SK-N-SH (cell line): ENCODE measurements at regions not wholly inside any gene's neighbourhood (a gene's known extent, or its start where the extent isn't known, plus 50 kb on each side); places are given as distances from the start of the nearest gene placed in this dataset.

ENCODE experiments used
- CTCF ChIA-PET: fragments of 300-600, 350-600 bp; formaldehyde crosslinking; extraction: SDS; loops from one replicate; lab custom pipeline; 2021; lab: Yijun Ruan, JAX
- POLR2A ChIA-PET: fragments of 350-600 bp; sonication (Branson Sonifier 250); formaldehyde crosslinking; extraction: SDS; loops from one replicate; lab custom pipeline; 2020; ENCODE audit warnings: antibody characterized with exemption, inconsistent platforms; lab: Yijun Ruan, JAX
- DNase-seq: peaks from one replicate; pipeline ENCODE4 v3.0.0; 2012
- H2AFZ ChIP-seq: fragments of 200-600 bp; sonication (generic); 2 replicates; pipeline ENCODE4 v1.8.1; 2016; ENCODE audit warnings: antibody characterized with exemption, mild to moderate bottlenecking, low read depth
- H3F3A ChIP-seq: fragments of 200-600 bp; sonication (generic); replicated peaks from 2 replicates; pipeline ENCODE3; 2016; ENCODE audit warnings: antibody characterized with exemption, mild to moderate bottlenecking; ENCODE audit not compliant: insufficient read depth
- H3K27ac ChIP-seq, 2 experiments: fragments of 200-500 bp in 1 of 2; fragments of 200-600 bp in 1 of 2; sonication (Bioruptor generic) in 1 of 2; sonication (generic), shearing (Covaris generic) in 1 of 2; 2 replicates each; pipeline versions ENCODE4 v1.5.1 to v1.6.1; 2014 to 2016; ENCODE audit warnings: low read depth in 2 of 2, inconsistent platforms in 1 of 2, low read length in 1 of 2, mild to moderate bottlenecking in 1 of 2, mixed read lengths in 1 of 2
- H3K27me3 ChIP-seq: fragments of 200-600 bp; sonication (generic), shearing (Covaris generic); 2 replicates; pipeline ENCODE4 v1.6.1; 2016; ENCODE audit warnings: mixed run types; ENCODE audit not compliant: insufficient read depth
- H3K36me3 ChIP-seq, 2 experiments: fragments of 200-500 bp in 1 of 2; fragments of 200-600 bp in 1 of 2; sonication (Bioruptor generic) in 1 of 2; sonication (generic) in 1 of 2; replicated peaks in 1 of 2; 2 replicates each; pipeline versions ENCODE3 to v1.5.1; 2014 to 2016; ENCODE audit warnings: low read length in 1 of 2, mild to moderate bottlenecking in 1 of 2; ENCODE audit not compliant: insufficient read depth in 2 of 2, control insufficient read depth in 1 of 2
- H3K4me1 ChIP-seq, 2 experiments: fragments of 200-500 bp in 1 of 2; fragments of 200-600 bp in 1 of 2; sonication (Bioruptor generic) in 1 of 2; sonication (generic), shearing (Covaris generic) in 1 of 2; 2 replicates each; pipeline versions ENCODE4 v1.5.1 to v1.6.1; 2014 to 2016; ENCODE audit warnings: low read depth in 1 of 2, low read length in 1 of 2, mixed run types in 1 of 2; ENCODE audit not compliant: insufficient read depth in 2 of 2, control insufficient read depth in 1 of 2
- H3K4me2 ChIP-seq: fragments of 200-600 bp; sonication (generic), shearing (Covaris generic); 2 replicates; pipeline ENCODE4 v1.6.1; 2017; ENCODE audit warnings: mixed run types
- H3K4me3 ChIP-seq, 2 experiments: fragments of 200-500 bp in 1 of 2; fragments of 200-600 bp in 1 of 2; sonication (Bioruptor generic) in 1 of 2; sonication (generic), shearing (Covaris generic) in 1 of 2; 2 replicates each; pipeline versions ENCODE4 v1.5.1 to v1.8.1; 2014 to 2016; ENCODE audit warnings: low read depth in 2 of 2, inconsistent platforms in 1 of 2, low read length in 1 of 2, mild to moderate bottlenecking in 1 of 2, mixed read lengths in 1 of 2, moderate library complexity in 1 of 2
- H3K79me2 ChIP-seq: fragments of 200-600 bp; sonication (generic); 2 replicates; pipeline ENCODE4 v1.8.1; 2017; ENCODE audit warnings: mild to moderate bottlenecking; ENCODE audit not compliant: insufficient read depth
- H3K9ac ChIP-seq: fragments of 200-600 bp; sonication (generic); 2 replicates; pipeline ENCODE4 v1.6.1; 2017; ENCODE audit warnings: mixed run types
- H3K9me2 ChIP-seq: fragments of 200-600 bp; sonication (generic); 2 replicates; pipeline ENCODE4 v1.6.1; 2017; ENCODE audit warnings: mixed run types
- H3K9me3 ChIP-seq: fragments of 200-600 bp; sonication (generic); 2 replicates; pipeline ENCODE4 v1.6.1; 2017; ENCODE audit warnings: mixed run types, mild to moderate bottlenecking, moderate library complexity
- H4K20me1 ChIP-seq: fragments of 200-600 bp; sonication (generic); 2 replicates; pipeline ENCODE4 v1.6.1; 2017; ENCODE audit warnings: mild to moderate bottlenecking, mixed run types; ENCODE audit not compliant: insufficient read depth
- CTCF ChIP-seq: fragments of 200-600 bp; sonication (generic); IDR thresholded peaks from 2 replicates; pipeline ENCODE4 v1.6.1; 2017; ENCODE audit warnings: antibody characterized with exemption, mild to moderate bottlenecking, moderate library complexity
- EP300 ChIP-seq, 2 experiments: IDR thresholded peaks; 2 replicates each; pipeline versions ENCODE4 v1.4.0 to v1.6.1; 2012; ENCODE audit warnings: borderline replicate concordance in 1 of 2, low read depth in 1 of 2, low read length in 1 of 2
- EZH2phosphoT487 ChIP-seq: fragments of 200-600 bp; sonication (generic); IDR thresholded peaks from 2 replicates; pipeline ENCODE4 v1.6.1; 2017; ENCODE audit warnings: low read depth, mixed run types, mild to moderate bottlenecking, antibody characterized with exemption, moderate library complexity, borderline replicate concordance
- FOXJ3 ChIP-seq: sonication (generic); formaldehyde crosslinking; IDR thresholded peaks from 2 replicates; pipeline ENCODE4 v1.5.1; 2020; ENCODE audit warnings: mild to moderate bottlenecking, missing genetic modification reagents
- FOXM1 ChIP-seq: IDR thresholded peaks from 2 replicates; pipeline ENCODE4 v1.4.0; 2012; ENCODE audit warnings: low read depth, mild to moderate bottlenecking
- GATA2 ChIP-seq: sonication (generic); formaldehyde crosslinking; IDR thresholded peaks from 2 replicates; pipeline ENCODE4 v1.5.0; 2020; ENCODE audit warnings: mild to moderate bottlenecking, missing genetic modification reagents
- IRF3 ChIP-seq: fragments of 150-350 bp; IDR thresholded peaks from 2 replicates; pipeline ENCODE4 v1.6.1; 2016; ENCODE audit warnings: mild to moderate bottlenecking, low read depth, low read length
- NRF1 ChIP-seq: IDR thresholded peaks from 2 replicates; pipeline ENCODE4 v1.6.1; 2012; ENCODE audit warnings: low read depth, mild to moderate bottlenecking, low read length
- PBX3 ChIP-seq: IDR thresholded peaks from 2 replicates; pipeline ENCODE4; 2012
- POLR2AphosphoS5 ChIP-seq: IDR thresholded peaks from 2 replicates; pipeline ENCODE4 v1.6.1; 2012; ENCODE audit warnings: low read depth, low read length
- RAD21 ChIP-seq: IDR thresholded peaks from 2 replicates; pipeline ENCODE4 v1.6.1; 2012; ENCODE audit warnings: mild to moderate bottlenecking, low read length
- RXRA ChIP-seq: IDR thresholded peaks from 2 replicates; pipeline ENCODE4 v1.4.0; 2012; ENCODE audit warnings: low read depth, mild to moderate bottlenecking, borderline replicate concordance
- SIN3A ChIP-seq: IDR thresholded peaks from 2 replicates; pipeline ENCODE4 v1.6.1; 2012; ENCODE audit warnings: low read depth, mild to moderate bottlenecking, low read length, moderate library complexity, borderline replicate concordance
- TAF1 ChIP-seq: IDR thresholded peaks from 2 replicates; pipeline ENCODE4 v1.6.1; 2012; ENCODE audit warnings: low read depth, mild to moderate bottlenecking, low read length, moderate library complexity, borderline replicate concordance
- YY1 ChIP-seq: IDR thresholded peaks from 2 replicates; pipeline ENCODE4 v1.4.0; 2012; ENCODE audit warnings: low read depth, mild to moderate bottlenecking
- WGBS: methylation state at CpG from one replicate; pipeline ENCODE4 v1.1.6; 2017; ENCODE audit warnings: low lambda C conversion rate; 5-methylcytosine and 5-hydroxymethylcytosine counted together
- TF ChIP-seq, protein P1 (sequence below): IDR thresholded peaks from 2 replicates; pipeline ENCODE4 v1.4.0; 2012; ENCODE audit warnings: low read depth, borderline replicate concordance

DNA sequence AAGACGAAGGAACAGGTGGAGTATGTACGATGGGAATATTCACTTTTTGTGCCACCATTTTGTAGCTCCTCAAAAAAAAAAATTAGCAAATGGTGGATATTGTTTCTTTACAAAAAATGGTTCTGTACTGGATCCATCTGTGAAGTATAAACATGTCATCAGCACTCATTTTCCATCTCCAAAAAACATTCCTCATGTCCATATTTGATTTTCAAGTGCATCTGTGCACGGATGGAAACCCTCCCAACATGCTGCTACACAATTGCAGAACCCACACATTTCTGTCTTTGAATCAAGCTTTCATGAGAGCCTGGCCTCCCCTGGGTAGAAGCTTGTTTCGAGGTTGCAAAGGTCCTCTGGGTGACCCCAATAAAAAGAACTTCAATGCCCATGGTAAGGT lies 59.6 kb upstream of the ZEB2 start (continued):
- TF ChIP-seq PBX3 = no peak

GRCh38 chr2:144578099-144578498 lies 58.2 kb upstream of the ZEB2 start:
- no peak for DNase-seq
- H3F3A ChIP-seq = no peaks in the 10 kb centered on the region
- H3K36me3 ChIP-seq = no peaks in the 10 kb centered on the region
- peaks cover 0 to 18% of the 10 kb centered on the region in 2 experiments; a peak in 2 of 4 replicates for H3K4me1 ChIP-seq
- no peaks in the 10 kb centered on the region for H3K9me2 ChIP-seq
- no peak overlapping the region for H3K4me3 ChIP-seq
- no peaks in the 10 kb centered on the region for H4K20me1 ChIP-seq
- TF ChIP-seq RAD21 = no peak
- TF ChIP-seq YY1 = no peak
- no peak for TF ChIP-seq CTCF
- TF ChIP-seq TAF1 = no peak
- no peak for TF ChIP-seq FOXJ3
- TF ChIP-seq NRF1 = no peak
- TF ChIP-seq EZH2phosphoT487 = no peak
- H3K4me2 ChIP-seq = no peak overlapping the region
- no peak overlapping the region for H3K27ac ChIP-seq
- H2AFZ ChIP-seq = no peak overlapping the region
- no peaks in the 10 kb centered on the region for H3K79me2 ChIP-seq
- H3K9me3 ChIP-seq = no peaks in the 10 kb centered on the region
- no peak overlapping the region for H3K9ac ChIP-seq
- CTCF ChIA-PET = interaction anchor here (1.0 kb wide), 1 partner anchor 10 kb away, joined by 3 read pairs; no protein-coding TSS in a partner anchor
- POLR2A ChIA-PET = no interaction called here
- WGBS = 78% methylated on average over 3 of the region's 3 CpGs
- H3K27me3 ChIP-seq = no peaks in the 10 kb centered on the region

DNA sequence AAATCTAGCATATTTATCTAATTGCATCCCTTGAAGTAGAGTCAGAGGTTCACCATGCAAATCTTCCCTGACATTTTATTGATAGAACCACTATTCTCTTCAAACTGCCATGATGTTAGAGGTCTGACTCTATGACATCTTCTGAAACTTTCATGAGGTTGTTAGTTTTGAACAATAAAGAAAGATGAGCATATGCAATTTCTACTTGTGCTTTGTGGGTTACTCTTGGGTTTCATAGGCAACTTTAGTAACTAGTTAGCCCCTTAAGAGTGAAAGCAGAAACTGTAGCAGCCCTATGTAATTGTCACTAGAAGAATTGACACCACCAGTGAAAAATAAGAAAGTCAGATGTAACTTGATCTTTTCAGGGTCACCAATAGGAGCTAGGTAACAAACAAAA lies 53.1 kb upstream of the ZEB2 start:
- Histone ChIP-seq H3K4me1 (no peaks in the 10 kb centered on the region), H4K20me1 (no peaks in the 10 kb centered on the region), H3K27me3 (no peaks in the 10 kb centered on the region), H3K9ac (no peak overlapping the region), H3K36me3 (no peaks in the 10 kb centered on the region), H3K9me2 (no peaks in the 10 kb centered on the region), H2AFZ (no peak overlapping the region), H3K4me3 (no peak overlapping the region), H3K4me2 (no peak overlapping the region), H3K9me3 (no peaks in the 10 kb centered on the region), H3F3A (no peaks in the 10 kb centered on the region), H3K27ac (no peak overlapping the region), H3K79me2 (no peaks in the 10 kb centered on the region)
- no peak for DNase-seq
- TF ChIP-seq GATA2 (no peak), RXRA (no peak), EP300 (IDR thresholded peaks at IDR 0.05; ENCODE audit: borderline replicate concordance in 1 of 2, low read depth in 1 of 2, low read length in 1 of 2) (no peak), FOXM1 (no peak), IRF3 (no peak), POLR2AphosphoS5 (no peak), SIN3A (no peak)
- TF ChIP-seq, protein P1, sequence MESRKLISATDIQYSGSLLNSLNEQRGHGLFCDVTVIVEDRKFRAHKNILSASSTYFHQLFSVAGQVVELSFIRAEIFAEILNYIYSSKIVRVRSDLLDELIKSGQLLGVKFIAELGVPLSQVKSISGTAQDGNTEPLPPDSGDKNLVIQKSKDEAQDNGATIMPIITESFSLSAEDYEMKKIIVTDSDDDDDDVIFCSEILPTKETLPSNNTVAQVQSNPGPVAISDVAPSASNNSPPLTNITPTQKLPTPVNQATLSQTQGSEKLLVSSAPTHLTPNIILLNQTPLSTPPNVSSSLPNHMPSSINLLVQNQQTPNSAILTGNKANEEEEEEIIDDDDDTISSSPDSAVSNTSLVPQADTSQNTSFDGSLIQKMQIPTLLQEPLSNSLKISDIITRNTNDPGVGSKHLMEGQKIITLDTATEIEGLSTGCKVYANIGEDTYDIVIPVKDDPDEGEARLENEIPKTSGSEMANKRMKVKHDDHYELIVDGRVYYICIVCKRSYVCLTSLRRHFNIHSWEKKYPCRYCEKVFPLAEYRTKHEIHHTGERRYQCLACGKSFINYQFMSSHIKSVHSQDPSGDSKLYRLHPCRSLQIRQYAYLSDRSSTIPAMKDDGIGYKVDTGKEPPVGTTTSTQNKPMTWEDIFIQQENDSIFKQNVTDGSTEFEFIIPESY = no peak
- ChIA-PET CTCF (no interaction called here), POLR2A (no interaction called here)
